NB4 (cell line): ENCODE measurements at regions not wholly inside any gene's neighbourhood (a gene's known extent, or its start where the extent isn't known, plus 50 kb on each side); places are given as distances from the start of the nearest gene placed in this dataset.

Experiments
- MAX ChIP-seq: IDR thresholded peaks from 2 replicates; pipeline ENCODE4 v1.6.1; 2011; ENCODE audit warnings: low read depth, low read length
- POLR2A ChIP-seq: IDR thresholded peaks from 2 replicates; pipeline ENCODE4 v1.6.1; 2011; ENCODE audit warnings: mild to moderate bottlenecking; ENCODE audit not compliant: insufficient read length; ENCODE audit errors: extremely low read depth
- TF ChIP-seq, protein P1 (sequence below): IDR thresholded peaks from one replicate; pipeline ENCODE4 v1.5.1; 2012; ENCODE audit warnings: low read depth, low read length

GRCh38 chr4:43564107-43564506 is 671.6 kb downstream of the GRXCR1 start:
- TF ChIP-seq, protein P1, sequence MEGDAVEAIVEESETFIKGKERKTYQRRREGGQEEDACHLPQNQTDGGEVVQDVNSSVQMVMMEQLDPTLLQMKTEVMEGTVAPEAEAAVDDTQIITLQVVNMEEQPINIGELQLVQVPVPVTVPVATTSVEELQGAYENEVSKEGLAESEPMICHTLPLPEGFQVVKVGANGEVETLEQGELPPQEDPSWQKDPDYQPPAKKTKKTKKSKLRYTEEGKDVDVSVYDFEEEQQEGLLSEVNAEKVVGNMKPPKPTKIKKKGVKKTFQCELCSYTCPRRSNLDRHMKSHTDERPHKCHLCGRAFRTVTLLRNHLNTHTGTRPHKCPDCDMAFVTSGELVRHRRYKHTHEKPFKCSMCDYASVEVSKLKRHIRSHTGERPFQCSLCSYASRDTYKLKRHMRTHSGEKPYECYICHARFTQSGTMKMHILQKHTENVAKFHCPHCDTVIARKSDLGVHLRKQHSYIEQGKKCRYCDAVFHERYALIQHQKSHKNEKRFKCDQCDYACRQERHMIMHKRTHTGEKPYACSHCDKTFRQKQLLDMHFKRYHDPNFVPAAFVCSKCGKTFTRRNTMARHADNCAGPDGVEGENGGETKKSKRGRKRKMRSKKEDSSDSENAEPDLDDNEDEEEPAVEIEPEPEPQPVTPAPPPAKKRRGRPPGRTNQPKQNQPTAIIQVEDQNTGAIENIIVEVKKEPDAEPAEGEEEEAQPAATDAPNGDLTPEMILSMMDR: no peak
- TF ChIP-seq POLR2A: no peak
- no peak for TF ChIP-seq MAX
